GM18508 (cell line): ENCODE measurements at regions not wholly inside any gene's neighbourhood (a gene's known extent, or its start where the extent isn't known, plus 50 kb on each side); places are given as distances from the start of the nearest gene placed in this dataset.

Experiments used
- ATAC-seq: cut with Tn5 transposase; IDR thresholded peaks from one replicate; pipeline ENCODE4 v1.9.1; 2021; ENCODE audit warnings: moderate number of reproducible peaks; ENCODE audit not compliant: insufficient read depth, unreplicated experiment

- ATAC-seq: no peak
Observed at GRCh38 chr2:180419212-180419611, 412.1 kb upstream of the CWC22 start.

GRCh38 chr2:180416627-180417026 lies 409.5 kb upstream of the CWC22 start:
- ATAC-seq: no peak

- ATAC-seq: no peak
Observed at GRCh38 chr2:180413336-180413735, 406.2 kb upstream of the CWC22 start.

- no peak for ATAC-seq
Observed at GRCh38 chr2:180412219-180412618, 405.1 kb upstream of the CWC22 start.

- no peak for ATAC-seq
Observed at GRCh38 chr2:180411661-180412060, 404.6 kb upstream of the CWC22 start.

GRCh38 chr2:180406687-180407086 lies 399.6 kb upstream of the CWC22 start:
- no peak for ATAC-seq

- ATAC-seq: no peak
Observed at GRCh38 chr2:180405520-180405919, 398.4 kb upstream of the CWC22 start.

- ATAC-seq: no peak
Observed at GRCh38 chr2:180394305-180394704, 387.2 kb upstream of the CWC22 start.

- no peak for ATAC-seq
Observed at GRCh38 chr2:180385601-180386201, 378.6 kb upstream of the CWC22 start.

- ATAC-seq: no peak
Observed at GRCh38 chr2:180376066-180376465, 369.0 kb upstream of the CWC22 start.

- ATAC-seq: no peak
Observed at GRCh38 chr2:180374502-180375281, 367.6 kb upstream of the CWC22 start.

GRCh38 chr2:180370511-180371205 lies 363.6 kb upstream of the CWC22 start:
- ATAC-seq: no peak

- ATAC-seq: no peak
Observed at GRCh38 chr2:180368881-180369280, 361.8 kb upstream of the CWC22 start.

GRCh38 chr2:180367815-180368214 lies 360.7 kb upstream of the CWC22 start:
- no peak for ATAC-seq

- ATAC-seq: no peak
Observed at GRCh38 chr2:180366481-180366880, 359.4 kb upstream of the CWC22 start.

GRCh38 chr2:180364719-180365118 lies 357.6 kb upstream of the CWC22 start:
- ATAC-seq: no peak

- ATAC-seq: peak; percentile 26
Observed at GRCh38 chr2:180360283-180360618, 353.2 kb upstream of the CWC22 start.

- peak; percentile 99 for ATAC-seq
Observed at GRCh38 chr2:180359522-180360282, 352.6 kb upstream of the CWC22 start.

- no peak for ATAC-seq
Observed at GRCh38 chr2:180358458-180358857, 351.4 kb upstream of the CWC22 start.

- no peak for ATAC-seq
Observed at GRCh38 chr2:180356676-180357075, 349.6 kb upstream of the CWC22 start.

- ATAC-seq: no peak
Observed at GRCh38 chr2:180352620-180353019, 345.5 kb upstream of the CWC22 start.
